Transverse colon (tissue), 4 donors: ENCODE measurements at regions not wholly inside any gene's neighbourhood (a gene's known extent, or its start where the extent isn't known, plus 50 kb on each side); places are given as distances from the start of the nearest gene placed in this dataset.

Experiments
- DNase-seq: peaks from one replicate; pipeline ENCODE4 v3.0.0-alpha.2; 2019
- H3K27ac ChIP-seq, 4 donors: fragments of 200-600 bp; sonication (generic); 2 replicates each; pipeline ENCODE4 v1.5.1; 2016 to 2018; ENCODE audit warnings: inconsistent platforms in 4 of 4
- H3K27me3 ChIP-seq: fragments of 200-600 bp; sonication (generic); 2 replicates; pipeline ENCODE4 v1.5.1; 2017; ENCODE audit warnings: inconsistent platforms
- H3K36me3 ChIP-seq, 4 donors: fragments of 200-600 bp; sonication (generic); 2 replicates each; pipeline ENCODE4 v1.5.1; 2017 to 2019; ENCODE audit warnings: inconsistent platforms in 4 of 4
- H3K4me1 ChIP-seq, 4 donors: fragments of 200-600 bp; sonication (generic); 2 replicates each; pipeline ENCODE4 v1.5.1; 2017 to 2020; ENCODE audit warnings: inconsistent platforms in 4 of 4
- H3K4me3 ChIP-seq, 4 donors: fragments of 200-600 bp; sonication (generic); 1 replicate in 1 of 4; 2 replicates in 3 of 4; pipeline versions ENCODE4 v1.5.1 to v1.6.1; 2017 to 2019; ENCODE audit warnings: inconsistent platforms in 4 of 4
- H3K9me3 ChIP-seq, 2 donors: fragments of 200-600 bp; sonication (generic); 2 replicates each; pipeline ENCODE4 v1.5.1; 2017 to 2019; ENCODE audit warnings: inconsistent platforms in 2 of 2
- CTCF ChIP-seq, 5 experiments: fragments of 200-600 bp in 3 of 5; fragments of 450-650 bp in 2 of 5; sonication (generic) in 3 of 5; IDR thresholded peaks; 1 replicate in 2 of 5; 2 replicates in 3 of 5; pipeline ENCODE4 v1.5.1; 2016 to 2017; ENCODE audit warnings: antibody characterized with exemption in 5 of 5, inconsistent platforms in 3 of 5, mild to moderate bottlenecking in 2 of 5, moderate library complexity in 1 of 5
- EP300 ChIP-seq: sonication (generic); formaldehyde crosslinking; IDR thresholded peaks from one replicate; pipeline ENCODE4 v1.6.1; 2017; ENCODE audit warnings: antibody characterized with exemption, low read depth
- POLR2A ChIP-seq: fragments of 450-650 bp; IDR thresholded peaks from one replicate; pipeline ENCODE4 v1.6.1; 2016; ENCODE audit warnings: antibody characterized with exemption, mild to moderate bottlenecking, moderate library complexity
- POLR2AphosphoS5 ChIP-seq, 3 donors: sonication (generic); formaldehyde crosslinking; IDR thresholded peaks; one replicate each; pipeline ENCODE4 v1.6.1; 2016; ENCODE audit warnings: antibody characterized with exemption in 3 of 3
- WGBS, 2 donors: methylation state at CpG; one replicate each; pipeline ENCODE4 v1.1.5; 2018; ENCODE audit warnings: low coverage in 1 of 2; 5-methylcytosine and 5-hydroxymethylcytosine counted together
- in situ Hi-C, 4 donors: fragments of 200-750 bp; cut with MboI; loops; one replicate each; pipeline versions ENCODE4 v1.15.0 to v1.15.1; 2017; ENCODE audit warnings: low sequenced_read_pairs in 3 of 4, low pct_ligation_motif_present in 1 of 4, low pct_unique_long_range_greater_than_20kb in 1 of 4
- intact Hi-C: fragments of 100-400 bp; cut with DNase I; formaldehyde crosslinking; loops from one replicate; pipeline ENCODE4 v1.15.1; 2023; ENCODE audit warnings: low total_unique reads

GRCh38 chr6:40336940-40337760, 250.0 kb downstream of the LRFN2 start:
- in situ Hi-C loops = loop anchor here in 2 of 4 donors (25.0 kb wide), 1 partner anchor 475 kb away; no protein-coding TSS in a partner anchor

GRCh38 chr6:40336296-40336695, 250.9 kb downstream of the LRFN2 start:
- intact Hi-C loops (no loop called here), in situ Hi-C loops (loop anchor here in 2 of 4 donors (25.0 kb wide), 1 partner anchor 476 kb away; no protein-coding TSS in a partner anchor)
- Histone ChIP-seq H3K36me3 (no peaks in the 10 kb centered on the region), H3K4me1 (no peaks in the 10 kb centered on the region), H3K27ac (no peak overlapping the region), H3K4me3 (no peak overlapping the region), H3K27me3 (peaks cover 5% of the 10 kb centered on the region), H3K9me3 (no peaks in the 10 kb centered on the region)
- TF ChIP-seq POLR2AphosphoS5 (IDR thresholded peaks at IDR 0.05) (no peak), CTCF (IDR thresholded peaks at IDR 0.05) (no peak), EP300 (no peak), POLR2A (no peak)
- whole genome bisulfite sequencing, 2 donors = 85% methylated on average over 1 of the region's 1 CpG; no CpG with 5 or more reads in 1 of the 2 donors
- no peak for DNase-seq

More at GRCh38 chr6:40336940-40337760, 250.0 kb downstream of the LRFN2 start:
- H3K9me3 ChIP-seq = no peaks in the 10 kb centered on the region
- no peak for DNase-seq
- H3K4me1 ChIP-seq = no peaks in the 10 kb centered on the region
- H3K27me3 ChIP-seq = peaks cover 5% of the 10 kb centered on the region
- 68 to 85% methylated on average over 3 to 10 of the region's 10 CpGs for WGBS, 2 donors
- H3K27ac ChIP-seq = no peak overlapping the region
- no peaks in the 10 kb centered on the region for H3K36me3 ChIP-seq
- intact Hi-C loops = no loop called here
- no peak for TF ChIP-seq POLR2A
- TF ChIP-seq POLR2AphosphoS5 (IDR thresholded peaks at IDR 0.05) = no peak
- no peak for TF ChIP-seq EP300
- TF ChIP-seq CTCF (IDR thresholded peaks at IDR 0.05) = no peak
- no peak overlapping the region for H3K4me3 ChIP-seq

GRCh38 chr6:40334496-40335270, 252.5 kb downstream of the LRFN2 start:
- Histone ChIP-seq H3K36me3 (no peaks in the 10 kb centered on the region), H3K27ac (no peak overlapping the region), H3K4me3 (no peak overlapping the region), H3K27me3 (peaks cover 5% of the 10 kb centered on the region), H3K4me1 (no peaks in the 10 kb centered on the region), H3K9me3 (no peaks in the 10 kb centered on the region)
- intact Hi-C loops = no loop called here
- no peak for DNase-seq
- TF ChIP-seq POLR2A (no peak), CTCF (IDR thresholded peaks at IDR 0.05) (no peak), EP300 (no peak), POLR2AphosphoS5 (IDR thresholded peaks at IDR 0.05) (no peak)
- in situ Hi-C loops = loop anchor here in 2 of 4 donors (25.0 kb wide), 1 partner anchor 478 kb away; no protein-coding TSS in a partner anchor
- 59 to 93% methylated on average over 3 to 5 of the region's 5 CpGs for WGBS, 2 donors

- Histone ChIP-seq H3K27me3 (peaks cover 5% of the 10 kb centered on the region), H3K4me3 (no peak overlapping the region), H3K9me3 (no peaks in the 10 kb centered on the region), H3K27ac (no peak overlapping the region), H3K4me1 (no peaks in the 10 kb centered on the region), H3K36me3 (no peaks in the 10 kb centered on the region)
- intact Hi-C loops = no loop called here
- TF ChIP-seq EP300 (no peak), POLR2A (no peak), CTCF (IDR thresholded peaks at IDR 0.05) (no peak), POLR2AphosphoS5 (IDR thresholded peaks at IDR 0.05) (no peak)
- whole genome bisulfite sequencing, 2 donors = 54 to 60% methylated on average over 1 to 3 of the region's 3 CpGs
- no peak for DNase-seq
- in situ Hi-C loops = loop anchor here in 2 of 4 donors (25.0 kb wide), 1 partner anchor 481 kb away; no protein-coding TSS in a partner anchor
These were observed 255.6 kb downstream of the LRFN2 start for GRCh38 chr6:40331545-40331944.
